Upper lobe of right lung (tissue), 1 donor: ENCODE measurements at regions not wholly inside any gene's neighbourhood (a gene's known extent, or its start where the extent isn't known, plus 50 kb on each side); places are given as distances from the start of the nearest gene placed in this dataset.

Experiments used
- ATAC-seq: fragments of 200-7000 bp; cut with Tn5 transposase; one replicate; pipeline ENCODE4 v1.9.1; 2020; ENCODE audit warnings: mild to moderate bottlenecking, moderate library complexity
- DNase-seq: peaks from one replicate; pipeline ENCODE4 v3.0.0-alpha.2; 2020
- H3K27ac ChIP-seq: fragments of 200-600 bp; one replicate; pipeline ENCODE4 v1.8.0; 2022
- H3K27me3 ChIP-seq: fragments of 200-600 bp; one replicate; pipeline ENCODE4 v1.8.0; 2022; ENCODE audit warnings: mild to moderate bottlenecking
- H3K36me3 ChIP-seq: fragments of 200-600 bp; one replicate; pipeline ENCODE4 v1.8.0; 2022
- H3K4me1 ChIP-seq: fragments of 200-600 bp; one replicate; pipeline ENCODE4 v1.8.0; 2022
- H3K4me3 ChIP-seq: fragments of 200-600 bp; one replicate; pipeline ENCODE4 v1.8.0; 2022; ENCODE audit warnings: mild to moderate bottlenecking
- H3K9me3 ChIP-seq: fragments of 200-600 bp; one replicate; pipeline ENCODE4 v1.8.0; 2022
- CTCF ChIP-seq: fragments of 200-600 bp; IDR thresholded peaks from one replicate; pipeline ENCODE4 v1.8.0; 2022; ENCODE audit warnings: antibody characterized with exemption
- intact Hi-C: fragments of 100-400 bp; cut with DNase I; formaldehyde crosslinking; loops from one replicate; pipeline ENCODE4 v1.11.0; 2022
- donor health status: DM: no; HTN: yes; CAD: no; lungs with severe emphysema.

DNA sequence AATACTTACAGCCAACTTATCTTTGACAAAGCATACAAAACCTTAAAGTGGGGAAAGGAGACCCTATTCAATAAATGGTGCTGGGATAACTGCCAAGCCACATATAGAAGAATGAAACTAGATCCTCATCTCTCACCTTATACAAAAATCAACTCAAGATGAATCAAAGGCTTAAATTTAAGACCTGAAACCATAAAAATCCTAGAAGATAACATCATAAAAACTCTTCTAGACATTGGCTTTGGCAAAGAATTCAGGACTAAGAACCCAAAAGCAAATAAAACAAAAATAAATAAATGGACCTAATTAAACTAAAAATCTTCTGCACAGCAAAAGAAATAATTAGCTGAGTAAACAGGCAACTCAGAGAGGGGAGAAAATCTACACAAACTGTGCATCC is 335.6 kb upstream of the PBX1 start:
- no peak overlapping the region for H3K4me3 ChIP-seq
- TF ChIP-seq CTCF = no peak
- no peak overlapping the region for H3K27ac ChIP-seq
- no peak for DNase-seq
- H3K36me3 ChIP-seq = no peaks in the 10 kb centered on the region
- no peaks in the 10 kb centered on the region for H3K4me1 ChIP-seq
- no peaks in the 10 kb centered on the region for H3K9me3 ChIP-seq
- intact Hi-C loops = no loop called here
- no peak for ATAC-seq
- no peaks in the 10 kb centered on the region for H3K27me3 ChIP-seq

DNA sequence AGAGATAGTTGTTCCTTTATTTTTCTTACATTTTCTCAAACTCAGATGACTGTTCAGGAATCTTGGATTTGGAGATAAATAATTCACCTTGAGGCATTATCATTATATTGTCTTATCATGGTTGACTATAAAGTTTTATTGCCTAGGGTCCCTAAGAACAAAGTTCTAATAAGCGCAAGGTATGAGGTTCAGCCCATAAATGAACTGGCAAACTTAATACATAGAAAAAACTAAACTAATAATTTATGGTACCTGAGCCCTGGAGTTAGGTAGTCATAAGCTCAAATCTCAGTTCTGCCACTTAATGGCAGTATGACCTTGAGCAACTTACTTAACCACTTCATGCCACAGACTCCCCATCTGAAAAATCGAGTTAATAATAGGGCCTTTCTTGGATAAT is 334.0 kb upstream of the PBX1 start:
- intact Hi-C loops = no loop called here
- Histone ChIP-seq H3K9me3 (no peaks in the 10 kb centered on the region), H3K4me1 (no peaks in the 10 kb centered on the region), H3K27me3 (no peaks in the 10 kb centered on the region), H3K27ac (no peak overlapping the region), H3K4me3 (no peak overlapping the region), H3K36me3 (no peaks in the 10 kb centered on the region)
- ATAC-seq (no peak), DNase-seq (no peak)
- TF ChIP-seq CTCF = no peak

GRCh38 chr1:164226977-164227376 is 332.0 kb upstream of the PBX1 start:
- no peak overlapping the region for H3K4me3 ChIP-seq
- ATAC-seq (no peak), DNase-seq (no peak)
- no peaks in the 10 kb centered on the region for H3K4me1 ChIP-seq
- H3K27me3 ChIP-seq = no peaks in the 10 kb centered on the region
- H3K27ac ChIP-seq = no peak overlapping the region
- TF ChIP-seq CTCF = no peak
- no peaks in the 10 kb centered on the region for H3K9me3 ChIP-seq
- intact Hi-C loops = no loop called here
- no peaks in the 10 kb centered on the region for H3K36me3 ChIP-seq

DNA sequence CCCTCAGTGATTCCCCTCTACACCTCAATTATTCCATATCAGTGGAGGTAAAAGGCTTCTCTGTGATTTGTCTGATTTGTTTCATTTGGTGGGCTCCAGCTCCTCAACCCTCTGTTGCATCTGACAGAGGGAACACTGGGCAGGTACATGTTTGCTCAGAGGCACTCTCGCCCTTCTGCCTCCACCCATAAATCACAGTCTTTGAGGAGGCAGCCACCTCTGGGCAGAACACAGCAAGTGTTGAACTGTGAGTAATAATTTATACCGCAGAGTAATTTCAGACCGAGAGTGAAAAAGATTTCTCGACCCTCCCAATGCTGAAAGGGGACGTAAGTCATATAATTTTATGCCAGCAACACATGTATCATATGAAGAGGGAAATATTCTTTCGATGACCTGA is 330.1 kb upstream of the PBX1 start:
- no peak overlapping the region for H3K4me3 ChIP-seq
- ATAC-seq (no peak), DNase-seq (no peak)
- H3K27ac ChIP-seq = no peak overlapping the region
- TF ChIP-seq CTCF = no peak
- no peaks in the 10 kb centered on the region for H3K9me3 ChIP-seq
- no peaks in the 10 kb centered on the region for H3K36me3 ChIP-seq
- intact Hi-C loops = no loop called here
- no peaks in the 10 kb centered on the region for H3K4me1 ChIP-seq
- no peaks in the 10 kb centered on the region for H3K27me3 ChIP-seq

- Histone ChIP-seq H3K4me3 (no peak overlapping the region), H3K27me3 (no peaks in the 10 kb centered on the region), H3K4me1 (no peaks in the 10 kb centered on the region), H3K36me3 (no peaks in the 10 kb centered on the region), H3K27ac (no peak overlapping the region), H3K9me3 (no peaks in the 10 kb centered on the region)
- ATAC-seq = no peak
- intact Hi-C loops = no loop called here
- TF ChIP-seq CTCF = no peak
- no peak for DNase-seq
These were observed 325.8 kb upstream of the PBX1 start for GRCh38 chr1:164233149-164233548.

DNA sequence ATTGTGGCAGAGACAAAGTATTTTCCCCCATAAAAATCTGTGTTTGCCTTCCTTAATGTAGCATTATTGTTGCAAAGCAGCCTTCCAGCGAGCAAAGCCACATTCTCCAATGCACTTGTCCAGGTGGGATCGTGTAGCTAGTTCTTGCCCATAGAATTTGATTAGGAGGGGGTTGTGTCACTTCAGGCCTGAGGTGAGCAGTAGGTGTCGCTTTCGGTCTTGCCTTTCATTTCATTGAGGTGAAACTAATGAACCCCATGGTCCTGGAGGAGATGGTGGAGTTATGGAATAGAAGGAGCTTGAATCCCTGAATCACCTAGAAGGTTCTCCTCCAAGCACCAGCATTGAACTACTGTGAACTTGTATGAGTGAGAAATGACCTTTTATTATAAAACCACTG is 318.9 kb upstream of the PBX1 start:
- peak; percentile 6 for TF ChIP-seq CTCF
- Histone ChIP-seq H3K36me3 (no peaks in the 10 kb centered on the region), H3K9me3 (no peaks in the 10 kb centered on the region), H3K4me3 (no peak overlapping the region), H3K4me1 (no peaks in the 10 kb centered on the region), H3K27ac (no peak overlapping the region), H3K27me3 (no peaks in the 10 kb centered on the region)
- intact Hi-C loops = no loop called here
- ATAC-seq (peak; percentile 43), DNase-seq (no peak)
